ENCODE measurements at regions not wholly inside any gene's neighbourhood (a gene's known extent, or its start where the extent isn't known, plus 50 kb on each side); places are given as distances from the start of the nearest gene placed in this dataset.

GRCh38 chr7:19224951-19225350 lies 79.7 kb upstream of the FERD3L start:
- no peaks in the 10 kb centered on the region for H3K9me1 ChIP-seq (ENCODE audit: insufficient read depth, low read length)
- no peak overlapping the region for H3K27ac ChIP-seq (ENCODE audit: insufficient read depth, low read length)
- H3K9me3 ChIP-seq (ENCODE audit: control insufficient read depth, insufficient read depth, low read length): no peaks in the 10 kb centered on the region
- no peak overlapping the region for H3K18ac ChIP-seq (ENCODE audit: low read depth, low read length)
- H4K8ac ChIP-seq (ENCODE audit: low read depth in 2 of 2, low read length in 2 of 2): no peak overlapping the region
- H3K27me3 ChIP-seq (ENCODE audit: control insufficient read depth, insufficient read depth, low read length): no peaks in the 10 kb centered on the region
- ATAC-seq (ENCODE audit: low read depth): no peak
- H4K5ac ChIP-seq (ENCODE audit: low read depth, low read length): no peak overlapping the region
- in situ Hi-C loops (cut with MboI; ENCODE audit: low sequenced_read_pairs): no loop called here
- no peak overlapping the region for H4K91ac ChIP-seq (ENCODE audit: insufficient read depth, low read depth, low read length)
- H3K4me1 ChIP-seq (ENCODE audit: control insufficient read depth, insufficient read depth, low read length): no peaks in the 10 kb centered on the region
- no peak overlapping the region for H2BK5ac ChIP-seq (ENCODE audit: low read depth, low read length, poor library complexity, severe bottlenecking)
- no peak overlapping the region for H3K56ac ChIP-seq (ENCODE audit: extremely low read depth, insufficient read depth, low read length)
- intact Hi-C loops (cut with micrococcal nuclease): loop anchor here (5.0 kb wide), 1 partner anchor 57 kb away; no protein-coding TSS in a partner anchor
- CTCF ChIA-PET: no interaction called here
- no peaks in the 10 kb centered on the region for H3K36me3 ChIP-seq (ENCODE audit: control insufficient read depth, insufficient read depth, low read length)
- no peak for TF ChIP-seq FOS (IDR thresholded peaks at IDR 0.05; ENCODE audit: low read depth, low read length)
- no peak for TF ChIP-seq MAFK (IDR thresholded peaks at IDR 0.05; ENCODE audit: low read depth, low read length)
- TF ChIP-seq POLR2A (IDR thresholded peaks at IDR 0.05; ENCODE audit: low read depth, low read length): no peak
- no peak for TF ChIP-seq CHD1 (IDR thresholded peaks at IDR 0.05; ENCODE audit: low read depth, low read length)
- no peak for TF ChIP-seq RFX5 (IDR thresholded peaks at IDR 0.05; ENCODE audit: low read depth, low read length)
- TF ChIP-seq MXI1 (IDR thresholded peaks at IDR 0.05; ENCODE audit: borderline replicate concordance, low read depth, low read length): no peak
- no peak for TF ChIP-seq CTCF (conservative IDR thresholded peaks at IDR 0.05; ENCODE audit: low read depth, low read length)
- TF ChIP-seq RAD21 (IDR thresholded peaks at IDR 0.05; ENCODE audit: low read length): no peak
- no peak for TF ChIP-seq ELK1 (IDR thresholded peaks at IDR 0.05; ENCODE audit: borderline replicate concordance, low read depth, low read length)
- no peak for TF ChIP-seq BHLHE40 (IDR thresholded peaks at IDR 0.05; ENCODE audit: low read depth, low read length)
- TF ChIP-seq SMC3 (IDR thresholded peaks at IDR 0.05; ENCODE audit: low read depth, low read length): no peak
- no peak for TF ChIP-seq MAZ (IDR thresholded peaks at IDR 0.05; ENCODE audit: borderline replicate concordance, low read depth, low read length)
- no peak for TF ChIP-seq RCOR1 (IDR thresholded peaks at IDR 0.05; ENCODE audit: insufficient replicate concordance, low read length)
- TF ChIP-seq NFE2L2 (IDR thresholded peaks at IDR 0.05; ENCODE audit: low read depth, low read length): no peak
- TF ChIP-seq USF2 (IDR thresholded peaks at IDR 0.05; ENCODE audit: low read depth, low read length): no peak
- no peak for TF ChIP-seq CEBPB (IDR thresholded peaks at IDR 0.05; ENCODE audit: low read depth, low read length)
- H2BK120ac ChIP-seq (ENCODE audit: low read depth, low read length): no peak overlapping the region
- no peak overlapping the region for H3K4me2 ChIP-seq (ENCODE audit: low read depth, low read length)
- H2AK5ac ChIP-seq (ENCODE audit: low read depth, low read length): no peak overlapping the region
- WGBS, 2 experiments (ENCODE audit: extremely low coverage in 2 of 2, insufficient read length in 1 of 2): 60% methylated on average over 1 of the region's 2 CpGs; no CpG with 5 or more reads in 1 of the 2 experiments
- no peak overlapping the region for H3K4me3 ChIP-seq (ENCODE audit: insufficient read depth, low read depth, low read length)
- no peak overlapping the region for H3K23ac ChIP-seq (ENCODE audit: low read depth, low read length)
- no peak overlapping the region for H3K9ac ChIP-seq (ENCODE audit: low read depth, low read length)
- H2AK9ac ChIP-seq (replicated peaks; ENCODE audit: low read depth, low read length, poor library complexity): no peak overlapping the region
- BruUV-seq (replicated peaks): no TSS peak
- H4K20me1 ChIP-seq (ENCODE audit: insufficient read depth, low read length): no peaks in the 10 kb centered on the region
- dilution Hi-C loops (cut with HindIII; ENCODE audit: low sequenced_read_pairs, unreplicated experiment): no loop called here
- H3K14ac ChIP-seq (replicated peaks; ENCODE audit: low read depth, low read length): no peak overlapping the region
- no peak overlapping the region for H2BK20ac ChIP-seq (ENCODE audit: low read depth, low read length)
- DNase-seq: no peak
- no peak overlapping the region for H2BK15ac ChIP-seq (ENCODE audit: low read depth, low read length)
- POLR2A ChIA-PET (ENCODE audit: unreplicated experiment): no interaction called here
- H3K79me1 ChIP-seq (ENCODE audit: low read depth in 1 of 2, low read length in 2 of 2): no peaks in the 10 kb centered on the region
- H3K4ac ChIP-seq (ENCODE audit: low read depth, low read length): no peak overlapping the region
- no peak overlapping the region for H2AFZ ChIP-seq (replicated peaks; ENCODE audit: low read length, poor library complexity)
